ENCODE measurements at regions not wholly inside any gene's neighbourhood (a gene's known extent, or its start where the extent isn't known, plus 50 kb on each side); places are given as distances from the start of the nearest gene placed in this dataset.

- no peaks in the 10 kb centered on the region for H3K36me3 ChIP-seq (ENCODE audit: control insufficient read depth in 3 of 3, insufficient read depth in 3 of 3, low read length in 3 of 3)
- H3K4me1 ChIP-seq (ENCODE audit: control insufficient read depth in 3 of 3, insufficient read depth in 3 of 3, low read length in 3 of 3): no peaks in the 10 kb centered on the region
- H3K9me3 ChIP-seq (ENCODE audit: control insufficient read depth in 3 of 3, low read length in 3 of 3): no peaks in the 10 kb centered on the region
- H3K4me3 ChIP-seq (ENCODE audit: low read length in 3 of 3): no peak overlapping the region
- H3K9ac ChIP-seq (ENCODE audit: low read depth in 1 of 3, low read length in 3 of 3): no peak overlapping the region
- H3K27me3 ChIP-seq (ENCODE audit: control insufficient read depth in 3 of 3, insufficient read depth in 3 of 3, low read length in 3 of 3): no peaks in the 10 kb centered on the region
- no peak overlapping the region for H3K27ac ChIP-seq (ENCODE audit: low read depth, low read length)
Measured at GRCh38 chr14:34212172-34212929, 249.7 kb downstream of the SPTSSA start.

- no peak overlapping the region for H3K9ac ChIP-seq (ENCODE audit: low read depth in 1 of 3, low read length in 3 of 3)
- no peaks in the 10 kb centered on the region for H3K36me3 ChIP-seq (ENCODE audit: control insufficient read depth in 3 of 3, insufficient read depth in 3 of 3, low read length in 3 of 3)
- H3K27ac ChIP-seq (ENCODE audit: low read depth, low read length): no peak overlapping the region
- H3K9me3 ChIP-seq (ENCODE audit: control insufficient read depth in 3 of 3, low read length in 3 of 3): no peaks in the 10 kb centered on the region
- H3K4me1 ChIP-seq (ENCODE audit: control insufficient read depth in 3 of 3, insufficient read depth in 3 of 3, low read length in 3 of 3): no peaks in the 10 kb centered on the region
- H3K27me3 ChIP-seq (ENCODE audit: control insufficient read depth in 3 of 3, insufficient read depth in 3 of 3, low read length in 3 of 3): no peaks in the 10 kb centered on the region
- H3K4me3 ChIP-seq (ENCODE audit: low read length in 3 of 3): no peak overlapping the region
Measured at GRCh38 chr14:34211732-34212131, 250.3 kb downstream of the SPTSSA start.

GRCh38 chr14:34208532-34208931 is 253.5 kb downstream of the SPTSSA start:
- no peaks in the 10 kb centered on the region for H3K9me3 ChIP-seq (ENCODE audit: control insufficient read depth in 3 of 3, low read length in 3 of 3)
- no peak overlapping the region for H3K27ac ChIP-seq (ENCODE audit: low read depth, low read length)
- no peak overlapping the region for H3K4me3 ChIP-seq (ENCODE audit: low read length in 3 of 3)
- no peaks in the 10 kb centered on the region for H3K4me1 ChIP-seq (ENCODE audit: control insufficient read depth in 3 of 3, insufficient read depth in 3 of 3, low read length in 3 of 3)
- no peak overlapping the region for H3K9ac ChIP-seq (ENCODE audit: low read depth in 1 of 3, low read length in 3 of 3)
- H3K27me3 ChIP-seq (ENCODE audit: control insufficient read depth in 3 of 3, insufficient read depth in 3 of 3, low read length in 3 of 3): no peaks in the 10 kb centered on the region
- H3K36me3 ChIP-seq (ENCODE audit: control insufficient read depth in 3 of 3, insufficient read depth in 3 of 3, low read length in 3 of 3): no peaks in the 10 kb centered on the region

- no peak overlapping the region for H3K27ac ChIP-seq (ENCODE audit: low read depth, low read length)
- H3K4me3 ChIP-seq (ENCODE audit: low read length in 3 of 3): no peak overlapping the region
- H3K36me3 ChIP-seq (ENCODE audit: control insufficient read depth in 3 of 3, insufficient read depth in 3 of 3, low read length in 3 of 3): no peaks in the 10 kb centered on the region
- H3K4me1 ChIP-seq (ENCODE audit: control insufficient read depth in 3 of 3, insufficient read depth in 3 of 3, low read length in 3 of 3): no peaks in the 10 kb centered on the region
- H3K9me3 ChIP-seq (ENCODE audit: control insufficient read depth in 3 of 3, low read length in 3 of 3): no peaks in the 10 kb centered on the region
- no peaks in the 10 kb centered on the region for H3K27me3 ChIP-seq (ENCODE audit: control insufficient read depth in 3 of 3, insufficient read depth in 3 of 3, low read length in 3 of 3)
- H3K9ac ChIP-seq (ENCODE audit: low read depth in 1 of 3, low read length in 3 of 3): no peak overlapping the region
Measured at GRCh38 chr14:34205799-34206198, 254.9 kb upstream of the EGLN3 start.

GRCh38 chr14:34204774-34205173 is 253.9 kb upstream of the EGLN3 start:
- H3K36me3 ChIP-seq (ENCODE audit: control insufficient read depth in 3 of 3, insufficient read depth in 3 of 3, low read length in 3 of 3): no peaks in the 10 kb centered on the region
- H3K4me3 ChIP-seq (ENCODE audit: low read length in 3 of 3): no peak overlapping the region
- H3K27me3 ChIP-seq (ENCODE audit: control insufficient read depth in 3 of 3, insufficient read depth in 3 of 3, low read length in 3 of 3): no peaks in the 10 kb centered on the region
- H3K9me3 ChIP-seq (ENCODE audit: control insufficient read depth in 3 of 3, low read length in 3 of 3): no peaks in the 10 kb centered on the region
- no peak overlapping the region for H3K9ac ChIP-seq (ENCODE audit: low read depth in 1 of 3, low read length in 3 of 3)
- no peak overlapping the region for H3K27ac ChIP-seq (ENCODE audit: low read depth, low read length)
- H3K4me1 ChIP-seq (ENCODE audit: control insufficient read depth in 3 of 3, insufficient read depth in 3 of 3, low read length in 3 of 3): no peaks in the 10 kb centered on the region

DNA sequence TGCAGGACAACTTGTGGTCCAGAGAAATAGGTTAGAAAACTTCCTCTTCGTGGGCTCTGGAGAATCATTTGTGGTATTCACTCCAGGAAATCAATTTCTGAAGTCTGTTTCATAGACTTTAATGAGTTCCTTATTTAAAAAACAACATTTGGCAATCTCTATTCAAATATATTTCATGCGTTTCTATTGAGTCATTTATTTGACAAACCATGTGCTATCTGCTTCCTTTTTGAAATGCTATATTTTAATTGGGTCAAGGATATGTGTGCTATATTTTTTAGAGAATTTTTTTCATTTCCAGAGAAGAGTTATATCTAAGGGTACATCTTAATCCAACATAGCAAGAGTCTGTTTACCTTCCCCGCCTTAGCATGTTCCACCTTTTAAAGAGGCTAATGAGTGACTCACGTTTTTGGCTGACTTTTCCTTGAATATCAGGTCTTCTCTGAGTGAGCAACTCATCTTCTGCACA is 252.4 kb upstream of the EGLN3 start:
- H3K9ac ChIP-seq (ENCODE audit: low read depth in 1 of 3, low read length in 3 of 3): no peak overlapping the region
- no peak overlapping the region for H3K27ac ChIP-seq (ENCODE audit: low read depth, low read length)
- H3K36me3 ChIP-seq (ENCODE audit: control insufficient read depth in 3 of 3, insufficient read depth in 3 of 3, low read length in 3 of 3): no peaks in the 10 kb centered on the region
- H3K9me3 ChIP-seq (ENCODE audit: control insufficient read depth in 3 of 3, low read length in 3 of 3): no peaks in the 10 kb centered on the region
- H3K27me3 ChIP-seq (ENCODE audit: control insufficient read depth in 3 of 3, insufficient read depth in 3 of 3, low read length in 3 of 3): no peaks in the 10 kb centered on the region
- H3K4me1 ChIP-seq (ENCODE audit: control insufficient read depth in 3 of 3, insufficient read depth in 3 of 3, low read length in 3 of 3): no peaks in the 10 kb centered on the region
- no peak overlapping the region for H3K4me3 ChIP-seq (ENCODE audit: low read length in 3 of 3)

GRCh38 chr14:34201909-34202637 is 251.2 kb upstream of the EGLN3 start:
- Histone ChIP-seq H3K36me3 (ENCODE audit: control insufficient read depth in 3 of 3, insufficient read depth in 3 of 3, low read length in 3 of 3) (no peaks in the 10 kb centered on the region), H3K4me3 (ENCODE audit: low read length in 3 of 3) (no peak overlapping the region), H3K9ac (ENCODE audit: low read depth in 1 of 3, low read length in 3 of 3) (no peak overlapping the region), H3K4me1 (ENCODE audit: control insufficient read depth in 3 of 3, insufficient read depth in 3 of 3, low read length in 3 of 3) (no peaks in the 10 kb centered on the region), H3K9me3 (ENCODE audit: control insufficient read depth in 3 of 3, low read length in 3 of 3) (no peaks in the 10 kb centered on the region), H3K27ac (ENCODE audit: low read depth, low read length) (no peak overlapping the region), H3K27me3 (ENCODE audit: control insufficient read depth in 3 of 3, insufficient read depth in 3 of 3, low read length in 3 of 3) (no peaks in the 10 kb centered on the region)

- H3K36me3 ChIP-seq (ENCODE audit: control insufficient read depth in 3 of 3, insufficient read depth in 3 of 3, low read length in 3 of 3): no peaks in the 10 kb centered on the region
Measured at GRCh38 chr14:34199585-34199984, 248.7 kb upstream of the EGLN3 start.

DNA sequence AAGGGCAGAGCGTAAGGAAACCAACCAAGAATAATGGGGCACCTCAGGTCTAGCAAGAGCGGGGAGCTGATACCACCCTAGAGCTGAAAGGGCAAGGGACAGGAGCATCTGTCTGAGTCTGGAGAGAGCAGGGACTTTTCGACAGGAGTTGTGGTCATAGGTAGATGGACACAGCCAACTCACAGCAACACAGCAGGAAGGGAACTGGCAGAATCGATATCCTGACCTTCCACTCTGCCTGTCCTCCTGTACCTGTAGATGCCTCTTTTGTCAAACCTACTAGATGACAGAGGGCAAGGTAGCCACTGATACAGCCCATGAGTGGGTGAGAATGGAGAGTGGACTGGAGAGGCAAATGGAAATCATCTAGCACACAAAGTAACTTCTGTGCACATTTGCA is 247.2 kb upstream of the EGLN3 start:
- H3K4me3 ChIP-seq (ENCODE audit: low read length in 3 of 3): no peak overlapping the region
- H3K27ac ChIP-seq (ENCODE audit: low read depth, low read length): no peak overlapping the region
- no peak overlapping the region for H3K9ac ChIP-seq (ENCODE audit: low read depth in 1 of 3, low read length in 3 of 3)
- H3K27me3 ChIP-seq (ENCODE audit: control insufficient read depth in 3 of 3, insufficient read depth in 3 of 3, low read length in 3 of 3): no peaks in the 10 kb centered on the region
- no peaks in the 10 kb centered on the region for H3K4me1 ChIP-seq (ENCODE audit: control insufficient read depth in 3 of 3, insufficient read depth in 3 of 3, low read length in 3 of 3)
- H3K36me3 ChIP-seq (ENCODE audit: control insufficient read depth in 3 of 3, insufficient read depth in 3 of 3, low read length in 3 of 3): no peaks in the 10 kb centered on the region
- no peaks in the 10 kb centered on the region for H3K9me3 ChIP-seq (ENCODE audit: control insufficient read depth in 3 of 3, low read length in 3 of 3)

More at GRCh38 chr14:34199585-34199984, 248.7 kb upstream of the EGLN3 start:
- H3K27ac ChIP-seq (ENCODE audit: low read depth, low read length): no peak overlapping the region
- H3K9ac ChIP-seq (ENCODE audit: low read depth in 1 of 3, low read length in 3 of 3): no peak overlapping the region
- H3K9me3 ChIP-seq (ENCODE audit: control insufficient read depth in 3 of 3, low read length in 3 of 3): no peaks in the 10 kb centered on the region
- no peaks in the 10 kb centered on the region for H3K4me1 ChIP-seq (ENCODE audit: control insufficient read depth in 3 of 3, insufficient read depth in 3 of 3, low read length in 3 of 3)
- H3K27me3 ChIP-seq (ENCODE audit: control insufficient read depth in 3 of 3, insufficient read depth in 3 of 3, low read length in 3 of 3): no peaks in the 10 kb centered on the region
- H3K4me3 ChIP-seq (ENCODE audit: low read length in 3 of 3): no peak overlapping the region

DNA sequence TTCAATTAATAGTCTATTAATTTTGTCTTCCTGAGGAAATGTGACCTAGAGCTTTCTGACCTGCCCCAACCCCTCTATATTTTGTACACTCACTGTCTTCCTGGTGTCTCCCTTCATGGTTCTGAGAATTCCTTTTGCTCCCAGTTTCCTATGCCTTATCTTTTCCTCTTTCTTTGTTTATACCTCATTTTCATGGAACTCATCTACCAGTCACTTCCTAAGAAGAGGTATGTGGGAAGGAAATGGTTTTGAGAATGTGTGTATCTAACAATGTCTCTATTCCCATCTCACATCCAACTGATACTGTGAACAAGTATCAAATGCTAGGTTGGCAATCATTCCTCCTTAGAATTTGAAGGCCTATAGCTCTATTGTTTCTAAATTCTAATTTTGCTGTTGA is 245.1 kb upstream of the EGLN3 start:
- no peaks in the 10 kb centered on the region for H3K27me3 ChIP-seq (ENCODE audit: control insufficient read depth in 3 of 3, insufficient read depth in 3 of 3, low read length in 3 of 3)
- H3K9me3 ChIP-seq (ENCODE audit: control insufficient read depth in 3 of 3, low read length in 3 of 3): no peaks in the 10 kb centered on the region
- no peak overlapping the region for H3K4me3 ChIP-seq (ENCODE audit: low read length in 3 of 3)
- H3K9ac ChIP-seq (ENCODE audit: low read depth in 1 of 3, low read length in 3 of 3): no peak overlapping the region
- H3K27ac ChIP-seq (ENCODE audit: low read depth, low read length): no peak overlapping the region
- no peaks in the 10 kb centered on the region for H3K4me1 ChIP-seq (ENCODE audit: control insufficient read depth in 3 of 3, insufficient read depth in 3 of 3, low read length in 3 of 3)
- no peaks in the 10 kb centered on the region for H3K36me3 ChIP-seq (ENCODE audit: control insufficient read depth in 3 of 3, insufficient read depth in 3 of 3, low read length in 3 of 3)
